H1 (cell line): ENCODE measurements at regions not wholly inside any gene's neighbourhood (a gene's known extent, or its start where the extent isn't known, plus 50 kb on each side); places are given as distances from the start of the nearest gene placed in this dataset.

Experiments
- CTCF ChIA-PET: fragments of 300-600 bp; sonication (Branson Sonifier 250); formaldehyde crosslinking; loops from one replicate; lab custom pipeline; 2021; ENCODE audit not compliant: partially characterized antibody; lab: Charles Lee
- POLR2A ChIA-PET: fragments of 300-600 bp; sonication (Branson Sonifier 250); formaldehyde crosslinking; loops from one replicate; lab custom pipeline; 2021; ENCODE audit warnings: inconsistent platforms; ENCODE audit not compliant: partially characterized antibody; lab: Charles Lee
- DNase-seq, 2 experiments: peaks; one replicate each; pipeline versions ENCODE4 v3.0.0 to v3.0.0-alpha.2; 2010 to 2022; ENCODE audit warnings: low spot score in 2 of 2, low read depth in 1 of 2, mixed read lengths in 1 of 2
- FAIRE-seq: peaks from 2 replicates; lab custom pipeline; 2011; peaks lifted over from hg19 to GRCh38; lab: Jason Lieb, UNC
- H2AFZ ChIP-seq: 2 replicates; pipeline ENCODE4 v1.8.1; 2012; ENCODE audit warnings: low read length, inconsistent platforms
- H2AK5ac ChIP-seq: 2 replicates; pipeline ENCODE4 v1.6.1; 2013; ENCODE audit warnings: low read depth, low read length
- H2BK120ac ChIP-seq: replicated peaks from 2 replicates; pipeline ENCODE3; 2013; ENCODE audit warnings: low read depth, low read length, inconsistent platforms
- H2BK12ac ChIP-seq: 2 replicates; pipeline ENCODE4 v1.6.1; 2013; ENCODE audit warnings: low read depth, low read length
- H2BK15ac ChIP-seq: 2 replicates; pipeline ENCODE4 v1.6.1; 2013; ENCODE audit warnings: low read length
- H2BK20ac ChIP-seq: 2 replicates; pipeline ENCODE4 v1.6.1; 2013; ENCODE audit warnings: low read length
- H2BK5ac ChIP-seq: 2 replicates; pipeline ENCODE4 v1.6.1; 2013; ENCODE audit warnings: low read depth, low read length
- H3K14ac ChIP-seq: 2 replicates; pipeline ENCODE4 v1.6.1; 2013; ENCODE audit warnings: inconsistent platforms; ENCODE audit not compliant: insufficient read length
- H3K18ac ChIP-seq: 2 replicates; pipeline ENCODE4 v1.6.1; 2013; ENCODE audit warnings: low read length; ENCODE audit errors: extremely low read depth
- H3K23ac ChIP-seq: 2 replicates; pipeline ENCODE4 v1.6.1; 2013; ENCODE audit warnings: inconsistent platforms; ENCODE audit not compliant: insufficient read length
- H3K23me2 ChIP-seq: 2 replicates; pipeline ENCODE4 v1.6.1; 2013; ENCODE audit warnings: low read depth, low read length
- H3K27ac ChIP-seq: 2 replicates; pipeline ENCODE4 v1.6.1; 2011; ENCODE audit warnings: low read depth, low read length, inconsistent platforms
- H3K27me3 ChIP-seq, 4 experiments: replicated peaks in 1 of 4; 1 replicate in 1 of 4; 2 replicates in 3 of 4; pipeline versions ENCODE4 v1.6.1 to v1.8.1; 2011 to 2013; ENCODE audit warnings: low read length in 3 of 4, mild to moderate bottlenecking in 3 of 4, inconsistent platforms in 2 of 4, mixed read lengths in 2 of 4, moderate library complexity in 1 of 4; ENCODE audit not compliant: control insufficient read depth in 3 of 4, insufficient read depth in 3 of 4; ENCODE audit errors: extremely low read depth in 1 of 4
- H3K36me3 ChIP-seq, 4 experiments: 2 replicates each; pipeline versions ENCODE4 v1.6.1 to v1.8.1; 2011 to 2013; ENCODE audit warnings: mild to moderate bottlenecking in 4 of 4, low read length in 3 of 4, moderate library complexity in 2 of 4, control low read depth in 1 of 4, inconsistent platforms in 1 of 4; ENCODE audit not compliant: insufficient read depth in 4 of 4, control insufficient read depth in 2 of 4
- H3K4ac ChIP-seq: replicated peaks from 2 replicates; pipeline ENCODE3; 2013; ENCODE audit warnings: low read length, low read depth, mixed read lengths, inconsistent platforms; ENCODE audit not compliant: insufficient read length
- H3K4me1 ChIP-seq, 4 experiments: replicated peaks in 1 of 4; 1 replicate in 1 of 4; 2 replicates in 3 of 4; pipeline versions ENCODE4 v1.6.1 to v1.8.1; 2011 to 2013; ENCODE audit warnings: low read length in 3 of 4, inconsistent platforms in 2 of 4, mixed read lengths in 1 of 4; ENCODE audit not compliant: insufficient read depth in 4 of 4, control insufficient read depth in 3 of 4
- H3K4me2 ChIP-seq, 2 experiments: 2 replicates each; pipeline versions ENCODE4 v1.6.1 to v1.8.1; 2011 to 2013; ENCODE audit warnings: low read depth in 2 of 2, low read length in 2 of 2, control low read depth in 1 of 2, inconsistent platforms in 1 of 2, mild to moderate bottlenecking in 1 of 2; ENCODE audit not compliant: insufficient read depth in 1 of 2
- H3K4me3 ChIP-seq, 4 experiments: fragments of 200-600, 300-600 bp in 1 of 4; sonication (generic), shearing (Covaris generic), sonication (Bioruptor Twin) in 1 of 4; 2 replicates each; pipeline versions ENCODE4 v1.5.1 to v1.8.1; 2011 to 2016; ENCODE audit warnings: low read length in 4 of 4, low read depth in 3 of 4, control low read depth in 2 of 4, inconsistent platforms in 2 of 4, mild to moderate bottlenecking in 2 of 4, mixed read lengths in 1 of 4, moderate library complexity in 1 of 4; ENCODE audit not compliant: insufficient read depth in 2 of 4; ENCODE audit errors: extremely low read depth in 1 of 4
- H3K56ac ChIP-seq: replicated peaks from 2 replicates; pipeline ENCODE3; 2013; ENCODE audit warnings: low read depth, mild to moderate bottlenecking, mixed read lengths, low read length, inconsistent platforms; ENCODE audit not compliant: insufficient read length
- H3K79me1 ChIP-seq: 2 replicates; pipeline ENCODE4 v1.6.1; 2013; ENCODE audit warnings: low read depth, low read length, control low read depth
- H3K79me2 ChIP-seq, 2 experiments: 2 replicates each; pipeline versions ENCODE4 v1.6.1 to v1.8.1; 2012 to 2013; ENCODE audit warnings: low read length in 2 of 2, mild to moderate bottlenecking in 2 of 2, inconsistent platforms in 1 of 2; ENCODE audit not compliant: insufficient read depth in 2 of 2, control insufficient read depth in 1 of 2
- H3K9ac ChIP-seq, 4 experiments: replicated peaks in 1 of 4; 1 replicate in 1 of 4; 2 replicates in 3 of 4; pipeline versions ENCODE4 v1.6.1 to v1.8.1; 2011 to 2013; ENCODE audit warnings: low read depth in 3 of 4, low read length in 3 of 4, control low read depth in 2 of 4, mild to moderate bottlenecking in 2 of 4, moderate library complexity in 2 of 4, inconsistent platforms in 1 of 4; ENCODE audit errors: extremely low read depth in 1 of 4
- H3K9me3 ChIP-seq, 2 experiments: 2 replicates each; pipeline versions ENCODE4 v1.6.1 to v1.8.1; 2012 to 2013; ENCODE audit warnings: mild to moderate bottlenecking in 2 of 2, moderate library complexity in 2 of 2, control low read depth in 1 of 2, inconsistent platforms in 1 of 2, low read depth in 1 of 2, low read length in 1 of 2, mixed read lengths in 1 of 2; ENCODE audit not compliant: insufficient read depth in 2 of 2
- H4K20me1 ChIP-seq, 2 experiments: replicated peaks in 1 of 2; 2 replicates each; pipeline versions ENCODE3 to v1.8.1; 2011 to 2013; ENCODE audit warnings: inconsistent platforms in 2 of 2, low read length in 2 of 2, mild to moderate bottlenecking in 1 of 2; ENCODE audit not compliant: insufficient read depth in 2 of 2, control insufficient read depth in 1 of 2
- H4K5ac ChIP-seq: 2 replicates; pipeline ENCODE4 v1.6.1; 2013; ENCODE audit warnings: low read length, low read depth, mixed read lengths, inconsistent platforms; ENCODE audit not compliant: insufficient read length
- H4K8ac ChIP-seq: 2 replicates; pipeline ENCODE4 v1.8.0; 2013; ENCODE audit warnings: mild to moderate bottlenecking, moderate library complexity, low read length, inconsistent platforms; ENCODE audit not compliant: insufficient read depth; ENCODE audit errors: extremely low read depth
- H4K91ac ChIP-seq: replicated peaks from 2 replicates; pipeline ENCODE3; 2013; ENCODE audit warnings: low read length, mixed read lengths, inconsistent platforms; ENCODE audit not compliant: insufficient read length
- JUND ChIP-seq: IDR thresholded peaks from 2 replicates; pipeline ENCODE4 v1.6.1; 2011; ENCODE audit warnings: mild to moderate bottlenecking, improper control_type of control experiment, low read length
- POLR2A ChIP-seq, 2 experiments: IDR thresholded peaks; 1 replicate in 1 of 2; 2 replicates in 1 of 2; pipeline ENCODE4 v1.6.1; 2011; ENCODE audit warnings: low read depth in 2 of 2, low read length in 2 of 2, mild to moderate bottlenecking in 2 of 2; ENCODE audit errors: control extremely low read depth in 1 of 2
- RFX5 ChIP-seq: IDR thresholded peaks from 2 replicates; pipeline ENCODE4 v1.6.1; 2011; ENCODE audit warnings: low read depth, low read length, improper control_type of control experiment, borderline replicate concordance
- RXRA ChIP-seq: IDR thresholded peaks from 2 replicates; pipeline ENCODE4 v1.6.1; 2011; ENCODE audit warnings: low read depth, mild to moderate bottlenecking, low read length, moderate library complexity; ENCODE audit not compliant: insufficient read depth
- SP1 ChIP-seq: IDR thresholded peaks from 2 replicates; pipeline ENCODE4 v1.6.1; 2011; ENCODE audit warnings: low read depth, low read length
- WGBS, 2 experiments: shearing (Covaris generic) in 1 of 2; methylation state at CpG; one replicate each; pipeline versions ENCODE4 v1.1.6 to v1.1.7; 2013 to 2015; ENCODE audit warnings: low lambda C conversion rate in 2 of 2, mixed read lengths in 2 of 2, inconsistent platforms in 1 of 2, low coverage in 1 of 2, missing lambda C conversion rate in 1 of 2; ENCODE audit not compliant: insufficient replicate concordance in 2 of 2, insufficient coverage in 1 of 2, insufficient read length in 1 of 2; ENCODE audit errors: extremely low coverage in 1 of 2, missing lambda C conversion rate in 1 of 2; 5-methylcytosine and 5-hydroxymethylcytosine counted together

GRCh38 chr1:207202480-207202879, 98.4 kb downstream of the C4BPA start:
- no peak for FAIRE-seq
- H3K23me2 ChIP-seq, result no peaks in the 10 kb centered on the region; the same call in 1 of the 2 replicates
- ChIA-PET CTCF (interaction anchor here (0.7 kb wide), 1 partner anchor 33 kb away, joined by 3 read pairs; no protein-coding TSS in a partner anchor), POLR2A (no interaction called here)
- H4K8ac ChIP-seq, result no peak overlapping the region
- no peak overlapping the region for H3K4ac ChIP-seq
- no peaks in the 10 kb centered on the region for H3K4me1 ChIP-seq
- H4K5ac ChIP-seq, result no peak overlapping the region
- H3K79me2 ChIP-seq, result no peaks in the 10 kb centered on the region
- no peak overlapping the region for H3K4me2 ChIP-seq
- H2BK5ac ChIP-seq, result no peak overlapping the region
- peaks cover 0 to 5% (median 0%) of the 10 kb centered on the region in 4 experiments; a peak in 2 of 8 replicates for H3K36me3 ChIP-seq
- DNase-seq, result no peak
- no peak overlapping the region for H3K56ac ChIP-seq
- no peaks in the 10 kb centered on the region for H4K20me1 ChIP-seq
- H4K91ac ChIP-seq, result no peak overlapping the region
- H2BK15ac ChIP-seq, result no peak overlapping the region
- TF ChIP-seq SP1, result no peak
- TF ChIP-seq RXRA, result no peak
- TF ChIP-seq POLR2A (IDR thresholded peaks at IDR 0.05; ENCODE audit: control extremely low read depth in 1 of 2, low read depth in 2 of 2, low read length in 2 of 2), result no peak
- no peak for TF ChIP-seq JUND
- no peak for TF ChIP-seq RFX5
- no peak overlapping the region for H3K23ac ChIP-seq
- H2BK120ac ChIP-seq, result no peak overlapping the region
- H2BK20ac ChIP-seq, result no peak overlapping the region
- no peak overlapping the region for H3K14ac ChIP-seq
- H3K9ac ChIP-seq, result no peak overlapping the region
- H2BK12ac ChIP-seq, result no peak overlapping the region
- no peak overlapping the region for H3K4me3 ChIP-seq
- no peak overlapping the region for H3K18ac ChIP-seq
- H3K79me1 ChIP-seq, result no peaks in the 10 kb centered on the region
- no peaks in the 10 kb centered on the region for H3K27me3 ChIP-seq
- H3K9me3 ChIP-seq, result peaks cover 0 to 12% of the 10 kb centered on the region in 2 experiments; a peak in 3 of 4 replicates
- no peak overlapping the region for H2AK5ac ChIP-seq
- WGBS, 2 experiments, result 84% methylated on average over 3 of the region's 3 CpGs; no CpG with 5 or more reads in 1 of the 2 experiments
- H3K27ac ChIP-seq, result no peak overlapping the region
- no peak overlapping the region for H2AFZ ChIP-seq
